LHCN-M2 (cell line): ENCODE measurements at regions not wholly inside any gene's neighbourhood (a gene's known extent, or its start where the extent isn't known, plus 50 kb on each side); places are given as distances from the start of the nearest gene placed in this dataset.
A peak's percentile ranks its signal among the peaks of the same experiment; 100 is the strongest.
"Not testable (repeated sequence)": the region's sequence is repeated elsewhere in the genome, so short reads cannot be mapped to it uniquely, and the experiment has no call there.

Source experiments
- DNase-seq: peaks from one replicate; pipeline ENCODE4 v3.0.0-alpha.2; 2012; ENCODE audit warnings: low read depth

- DNase-seq, result no peak
These were observed 258.5 kb downstream of the BRINP2 start for GRCh38 chr1:177429234-177429633.

- DNase-seq, result peak; percentile 18
These were observed 257.1 kb downstream of the BRINP2 start for GRCh38 chr1:177427811-177428210.

GRCh38 chr1:177426497-177426896 lies 255.7 kb downstream of the BRINP2 start:
- DNase-seq, result no peak

GRCh38 chr1:177425199-177425598 lies 254.4 kb downstream of the BRINP2 start:
- no peak for DNase-seq

GRCh38 chr1:177424744-177425143 lies 254.0 kb downstream of the BRINP2 start:
- DNase-seq, result peak; percentile 29

GRCh38 chr1:177423090-177423489 lies 252.3 kb downstream of the BRINP2 start:
- DNase-seq, result no peak

GRCh38 chr1:177413982-177414596 lies 243.3 kb downstream of the BRINP2 start:
- DNase-seq, result no peak

GRCh38 chr1:177411381-177411780 lies 240.6 kb downstream of the BRINP2 start:
- DNase-seq, result no peak

GRCh38 chr1:177410179-177410766 lies 239.5 kb downstream of the BRINP2 start:
- no peak for DNase-seq

GRCh38 chr1:177406323-177406722 lies 235.6 kb downstream of the BRINP2 start:
- not testable (repeated sequence) for DNase-seq

GRCh38 chr1:177392336-177392735 lies 221.6 kb downstream of the BRINP2 start:
- DNase-seq, result no peak

GRCh38 chr1:177385760-177386698 lies 215.3 kb downstream of the BRINP2 start:
- DNase-seq, result peak; percentile 57

GRCh38 chr1:177384461-177384860 lies 213.7 kb downstream of the BRINP2 start:
- peak; percentile 83 for DNase-seq

- DNase-seq, result no peak
These were observed 213.0 kb downstream of the BRINP2 start for GRCh38 chr1:177383715-177384114.

- DNase-seq, result no peak
These were observed 207.1 kb downstream of the BRINP2 start for GRCh38 chr1:177377866-177378265.

GRCh38 chr1:177368255-177368654 lies 197.5 kb downstream of the BRINP2 start:
- DNase-seq, result peak; percentile 36

GRCh38 chr1:177366091-177366490 lies 195.3 kb downstream of the BRINP2 start:
- no peak for DNase-seq

- DNase-seq, result no peak
These were observed 190.0 kb downstream of the BRINP2 start for GRCh38 chr1:177360791-177361190.

GRCh38 chr1:177356674-177357435 lies 186.1 kb downstream of the BRINP2 start:
- no peak for DNase-seq

- DNase-seq, result peak; percentile 48
These were observed 184.8 kb downstream of the BRINP2 start for GRCh38 chr1:177355575-177355974.

GRCh38 chr1:177354247-177354646 lies 183.5 kb downstream of the BRINP2 start:
- DNase-seq, result no peak
